Stimulated activated CD4-positive, alpha-beta T cell treated with anti-CD3 and anti-CD28 coated beads, Interleukin-12 subunit alpha, Interleukin-12 subunit beta, amount 100 ng/mL, for 24 hours (primary cell): ENCODE measurements at regions not wholly inside any gene's neighbourhood (a gene's known extent, or its start where the extent isn't known, plus 50 kb on each side); places are given as distances from the start of the nearest gene placed in this dataset.

ENCODE experiments used
- DNase-seq, 2 experiments: peaks; one replicate each; pipeline ENCODE4 v3.0.0-alpha.2; 2020; ENCODE audit warnings: low read depth in 2 of 2

DNA sequence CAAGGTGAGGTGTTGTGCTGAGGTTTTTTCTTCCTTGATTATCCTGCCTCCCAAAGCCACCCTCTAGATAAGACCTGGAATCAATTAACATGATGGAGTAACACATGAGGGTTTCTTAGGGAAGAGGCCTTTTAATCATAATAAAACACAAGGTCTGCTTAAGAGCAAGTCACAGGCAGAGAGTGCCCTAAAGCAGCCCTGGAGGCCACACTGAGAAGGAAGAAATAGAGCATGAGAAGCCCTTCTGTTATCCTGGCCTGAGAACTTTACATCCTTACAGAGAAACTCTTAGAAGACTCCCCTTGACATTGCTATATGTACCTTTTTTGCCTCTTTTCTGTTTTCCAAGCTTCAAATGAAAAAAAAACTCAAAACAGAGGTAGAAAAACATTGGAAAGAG lies 132.3 kb downstream of the CEP57L1 start:
- DNase-seq: no peak

GRCh38 chr6:109226353-109226752 lies 131.0 kb downstream of the CEP57L1 start:
- DNase-seq: no peak

DNA sequence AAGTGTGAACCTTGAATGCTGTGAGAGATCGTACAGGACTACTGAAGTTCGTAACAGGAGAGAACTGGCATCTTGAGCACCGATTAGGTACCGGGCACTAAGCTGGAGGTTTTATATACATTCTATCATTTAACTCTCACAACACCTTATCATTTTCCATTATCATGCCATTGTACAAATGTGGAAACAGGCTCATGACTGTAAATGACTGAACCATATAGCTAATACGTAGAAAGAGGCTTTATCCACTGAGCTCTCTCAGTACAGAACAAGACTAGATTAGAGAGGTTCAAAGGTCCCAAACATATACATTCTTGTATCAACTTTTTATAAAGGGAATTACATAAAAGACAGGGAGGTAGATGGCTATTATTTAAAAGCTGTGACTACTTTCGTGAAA lies 130.6 kb downstream of the CEP57L1 start:
- no peak for DNase-seq

GRCh38 chr6:109224994-109225393 lies 129.7 kb downstream of the CEP57L1 start:
- DNase-seq: no peak

DNA sequence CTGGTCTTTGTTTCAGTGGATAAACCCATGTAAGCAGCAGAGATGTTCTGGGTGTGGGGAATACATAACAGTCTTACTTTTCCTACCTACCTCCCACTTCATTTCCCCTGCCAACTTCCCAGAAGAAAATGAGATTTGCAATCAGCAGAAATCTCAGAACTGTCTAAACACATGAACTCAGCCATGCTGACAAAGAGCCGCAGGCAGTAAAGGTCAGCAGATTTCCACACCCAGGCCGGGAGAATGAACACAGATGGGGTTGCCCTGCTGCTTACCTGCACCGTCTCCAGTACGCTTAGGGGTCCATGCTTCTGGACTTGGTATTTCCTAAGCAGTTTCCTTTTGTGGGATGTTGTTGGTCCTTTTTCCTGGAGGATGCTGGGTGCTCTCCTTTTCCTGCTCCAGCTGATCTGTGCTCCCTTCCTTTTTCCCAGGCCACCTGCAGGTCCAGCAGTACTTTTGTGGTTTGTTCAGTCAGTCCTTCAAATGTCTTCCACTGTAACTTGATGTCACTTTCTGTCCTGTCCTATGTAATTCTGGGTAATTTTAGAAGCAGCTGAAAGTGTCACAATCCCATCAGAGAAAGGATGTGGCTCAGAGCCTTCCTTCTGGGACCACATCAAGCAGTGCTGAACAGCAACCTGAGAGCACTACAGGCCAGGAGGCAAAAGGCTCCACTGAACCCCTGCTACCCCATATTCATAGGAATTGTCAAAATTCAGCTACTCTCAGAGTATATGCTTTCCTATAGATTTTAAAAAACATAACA lies 129.0 kb downstream of the CEP57L1 start:
- DNase-seq: no peak

GRCh38 chr6:109222848-109223247 lies 127.5 kb downstream of the CEP57L1 start:
- DNase-seq: no peak

DNA sequence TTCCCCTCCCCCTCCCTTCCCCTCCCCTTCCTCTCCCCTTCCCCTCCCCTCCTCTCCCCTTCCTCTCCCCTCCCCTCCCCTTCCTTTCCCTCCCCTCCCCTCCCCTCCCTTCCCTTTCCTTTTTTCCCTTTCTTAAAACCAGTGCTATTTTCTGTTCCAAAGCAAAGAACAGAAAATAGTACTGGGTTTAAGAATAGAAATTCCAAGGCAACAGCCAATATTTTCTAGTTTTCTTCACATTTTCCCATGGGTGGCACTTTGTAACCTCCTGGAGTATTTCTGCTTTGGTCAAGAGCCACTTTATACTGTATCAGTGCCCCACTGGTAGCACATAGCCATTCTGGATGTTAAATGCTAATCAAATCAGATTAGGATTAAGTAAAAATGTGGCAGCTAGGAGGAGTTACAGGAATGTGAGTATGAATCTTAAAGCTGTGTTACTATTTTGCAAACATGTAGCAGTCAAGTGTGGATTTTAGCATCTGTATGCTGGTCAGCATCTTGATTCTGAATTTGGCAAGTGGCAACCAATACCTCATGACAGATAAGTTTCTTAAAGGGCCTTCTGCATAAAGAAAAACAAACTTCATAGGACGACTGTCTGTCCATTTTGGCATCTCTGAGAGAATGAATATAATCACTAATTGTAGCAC lies 126.4 kb downstream of the CEP57L1 start:
- no peak for DNase-seq
